Ramos (cell line): ENCODE measurements at regions not wholly inside any gene's neighbourhood (a gene's known extent, or its start where the extent isn't known, plus 50 kb on each side); places are given as distances from the start of the nearest gene placed in this dataset.
"Not testable (repeated sequence)": the region's sequence is repeated elsewhere in the genome, so short reads cannot be mapped to it uniquely, and the experiment has no call there.

ENCODE experiments used
- in situ Hi-C: fragments of 300-500 bp; cut with MboI; formaldehyde crosslinking; loops from one replicate; pipeline ENCODE4 v1.14.3; 2022; ENCODE audit warnings: low sequenced_read_pairs; ENCODE audit not compliant: unreplicated experiment

- in situ Hi-C loops = no loop called here
These were observed 307.3 kb downstream of the RAPGEF2 start for GRCh38 chr4:159410076-159410777.

- in situ Hi-C loops = no loop called here
These were observed 308.0 kb downstream of the RAPGEF2 start for GRCh38 chr4:159410891-159411290.

GRCh38 chr4:159413306-159413943 lies 310.5 kb downstream of the RAPGEF2 start:
- in situ Hi-C loops = no loop called here

GRCh38 chr4:159414305-159414704 lies 311.4 kb downstream of the RAPGEF2 start:
- in situ Hi-C loops = no loop called here

GRCh38 chr4:159416073-159416472 lies 313.2 kb downstream of the RAPGEF2 start:
- in situ Hi-C loops = no loop called here

GRCh38 chr4:159416996-159417395 lies 314.1 kb downstream of the RAPGEF2 start:
- in situ Hi-C loops = no loop called here

- in situ Hi-C loops = no loop called here
These were observed 317.5 kb downstream of the RAPGEF2 start for GRCh38 chr4:159420162-159421057.

GRCh38 chr4:159421058-159421419 lies 318.2 kb downstream of the RAPGEF2 start:
- in situ Hi-C loops = not testable (repeated sequence)

GRCh38 chr4:159422019-159422418 lies 319.1 kb downstream of the RAPGEF2 start:
- in situ Hi-C loops = no loop called here

- in situ Hi-C loops = no loop called here
These were observed 319.7 kb downstream of the RAPGEF2 start for GRCh38 chr4:159422626-159423025.

- in situ Hi-C loops = loop anchor here (25.0 kb wide), 2 partner anchors 689 to 1164 kb away; no protein-coding TSS in a partner anchor
These were observed 322.9 kb downstream of the RAPGEF2 start for GRCh38 chr4:159425737-159426305.

GRCh38 chr4:159428293-159428692 lies 325.4 kb downstream of the RAPGEF2 start:
- in situ Hi-C loops = loop anchor here (25.0 kb wide), 2 partner anchors 691 to 1166 kb away; no protein-coding TSS in a partner anchor

GRCh38 chr4:159428975-159429692 lies 326.3 kb downstream of the RAPGEF2 start:
- in situ Hi-C loops = loop anchor here (25.0 kb wide), 2 partner anchors 692 to 1167 kb away; no protein-coding TSS in a partner anchor

- in situ Hi-C loops = loop anchor here (25.0 kb wide), 2 partner anchors 692 to 1167 kb away; no protein-coding TSS in a partner anchor
These were observed 326.8 kb downstream of the RAPGEF2 start for GRCh38 chr4:159429693-159430035.

- in situ Hi-C loops = loop anchor here (25.0 kb wide), 2 partner anchors 694 to 1169 kb away; no protein-coding TSS in a partner anchor
These were observed 328.0 kb downstream of the RAPGEF2 start for GRCh38 chr4:159430896-159431295.

GRCh38 chr4:159432436-159432835 lies 329.6 kb downstream of the RAPGEF2 start:
- in situ Hi-C loops = loop anchor here (25.0 kb wide), 2 partner anchors 695 to 1170 kb away; no protein-coding TSS in a partner anchor

GRCh38 chr4:159433337-159433736 lies 330.5 kb downstream of the RAPGEF2 start:
- in situ Hi-C loops = loop anchor here (25.0 kb wide), 2 partner anchors 696 to 1171 kb away; no protein-coding TSS in a partner anchor

GRCh38 chr4:159434114-159434870 lies 331.4 kb downstream of the RAPGEF2 start:
- in situ Hi-C loops = loop anchor here (25.0 kb wide), 2 partner anchors 697 to 1172 kb away; no protein-coding TSS in a partner anchor

- in situ Hi-C loops = loop anchor here (25.0 kb wide), 2 partner anchors 698 to 1173 kb away; no protein-coding TSS in a partner anchor
These were observed 332.0 kb downstream of the RAPGEF2 start for GRCh38 chr4:159434871-159435241.
